Type B pancreatic cell (in vitro differentiated cells): ENCODE measurements at regions not wholly inside any gene's neighbourhood (a gene's known extent, or its start where the extent isn't known, plus 50 kb on each side); places are given as distances from the start of the nearest gene placed in this dataset.

Experiments used
- DNase-seq: peaks from one replicate; pipeline ENCODE4 v3.0.0; 2021; ENCODE audit warnings: mixed read lengths; ENCODE audit not compliant: unreplicated experiment; ENCODE audit errors: extremely low spot score
- H3K27ac Mint-ChIP-seq: 2 replicates; pipeline ENCODE4 v1.8.0; 2021; ENCODE audit warnings: mild to moderate bottlenecking, mixed read lengths
- H3K27me3 Mint-ChIP-seq: 2 replicates; pipeline ENCODE4 v1.8.0; 2021; ENCODE audit warnings: mixed read lengths
- H3K36me3 Mint-ChIP-seq: 2 replicates; pipeline ENCODE4 v1.8.0; 2021; ENCODE audit warnings: mixed read lengths
- H3K4me1 Mint-ChIP-seq: one replicate; pipeline ENCODE4 v1.8.0; 2021; ENCODE audit warnings: mixed read lengths; ENCODE audit not compliant: unreplicated experiment
- H3K4me3 Mint-ChIP-seq: 2 replicates; pipeline ENCODE4 v1.8.0; 2021; ENCODE audit warnings: mild to moderate bottlenecking, mixed read lengths
- H3K9me3 Mint-ChIP-seq: 2 replicates; pipeline ENCODE4 v1.8.0; 2021; ENCODE audit warnings: mixed read lengths
- TF ChIP-seq, protein P1 (sequence below): fragments of 200-600 bp; sonication (generic); conservative IDR thresholded peaks from 2 replicates; pipeline ENCODE4 v1.5.0; 2021; ENCODE audit warnings: antibody characterized with exemption, mild to moderate bottlenecking

DNA sequence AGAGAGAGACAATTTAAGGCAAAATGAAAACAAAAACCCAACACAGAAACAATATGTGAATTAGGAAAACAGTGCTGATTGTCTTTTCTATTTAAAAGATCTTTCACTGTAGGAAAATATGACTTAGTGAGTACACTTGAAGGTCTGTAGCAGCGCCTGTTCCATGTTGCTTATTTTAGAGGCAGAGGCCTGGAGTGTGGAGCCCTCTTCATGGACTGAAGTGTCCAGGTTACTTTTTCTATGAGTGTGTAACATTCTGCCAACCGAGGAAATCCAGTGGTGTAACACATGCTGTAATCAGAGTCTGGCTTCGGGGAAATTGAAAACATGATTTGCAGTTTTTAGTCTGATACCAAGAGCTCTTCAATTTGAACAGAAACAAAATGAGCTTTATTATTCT lies 64.0 kb upstream of the GPRIN3 start:
- H3K27ac Mint-ChIP-seq, result no peak overlapping the region
- no peaks in the 10 kb centered on the region for H3K36me3 Mint-ChIP-seq
- no peak for DNase-seq
- H3K4me3 Mint-ChIP-seq, result no peak overlapping the region
- no peaks in the 10 kb centered on the region for H3K27me3 Mint-ChIP-seq
- TF ChIP-seq, protein P1, sequence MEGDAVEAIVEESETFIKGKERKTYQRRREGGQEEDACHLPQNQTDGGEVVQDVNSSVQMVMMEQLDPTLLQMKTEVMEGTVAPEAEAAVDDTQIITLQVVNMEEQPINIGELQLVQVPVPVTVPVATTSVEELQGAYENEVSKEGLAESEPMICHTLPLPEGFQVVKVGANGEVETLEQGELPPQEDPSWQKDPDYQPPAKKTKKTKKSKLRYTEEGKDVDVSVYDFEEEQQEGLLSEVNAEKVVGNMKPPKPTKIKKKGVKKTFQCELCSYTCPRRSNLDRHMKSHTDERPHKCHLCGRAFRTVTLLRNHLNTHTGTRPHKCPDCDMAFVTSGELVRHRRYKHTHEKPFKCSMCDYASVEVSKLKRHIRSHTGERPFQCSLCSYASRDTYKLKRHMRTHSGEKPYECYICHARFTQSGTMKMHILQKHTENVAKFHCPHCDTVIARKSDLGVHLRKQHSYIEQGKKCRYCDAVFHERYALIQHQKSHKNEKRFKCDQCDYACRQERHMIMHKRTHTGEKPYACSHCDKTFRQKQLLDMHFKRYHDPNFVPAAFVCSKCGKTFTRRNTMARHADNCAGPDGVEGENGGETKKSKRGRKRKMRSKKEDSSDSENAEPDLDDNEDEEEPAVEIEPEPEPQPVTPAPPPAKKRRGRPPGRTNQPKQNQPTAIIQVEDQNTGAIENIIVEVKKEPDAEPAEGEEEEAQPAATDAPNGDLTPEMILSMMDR, result no peak
- peaks cover 4% of the 10 kb centered on the region for H3K9me3 Mint-ChIP-seq
- no peaks in the 10 kb centered on the region for H3K4me1 Mint-ChIP-seq

DNA sequence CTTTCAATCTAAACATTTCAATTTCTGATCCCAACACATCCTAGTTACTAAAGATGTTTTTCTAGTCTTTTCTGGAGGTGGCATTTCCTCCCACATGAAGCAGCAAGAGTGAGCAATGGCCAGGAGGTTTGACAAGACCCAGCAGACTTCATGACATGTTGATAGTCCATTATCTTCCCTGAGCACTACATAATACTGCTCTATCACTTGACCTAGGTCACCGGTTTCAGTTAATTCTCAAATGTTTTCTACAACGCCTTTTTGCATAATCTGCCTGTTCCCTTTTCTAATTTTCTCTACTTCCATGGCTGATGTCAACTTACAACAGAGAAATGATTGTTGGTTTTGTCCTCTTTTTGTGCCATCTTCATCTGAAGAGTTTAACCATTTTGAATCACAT lies 62.0 kb upstream of the GPRIN3 start:
- TF ChIP-seq, protein P1, result no peak
- no peak overlapping the region for H3K27ac Mint-ChIP-seq
- no peaks in the 10 kb centered on the region for H3K36me3 Mint-ChIP-seq
- H3K9me3 Mint-ChIP-seq, result peaks cover 9% of the 10 kb centered on the region
- H3K4me3 Mint-ChIP-seq, result no peak overlapping the region
- no peak for DNase-seq
- no peaks in the 10 kb centered on the region for H3K4me1 Mint-ChIP-seq
- no peaks in the 10 kb centered on the region for H3K27me3 Mint-ChIP-seq

DNA sequence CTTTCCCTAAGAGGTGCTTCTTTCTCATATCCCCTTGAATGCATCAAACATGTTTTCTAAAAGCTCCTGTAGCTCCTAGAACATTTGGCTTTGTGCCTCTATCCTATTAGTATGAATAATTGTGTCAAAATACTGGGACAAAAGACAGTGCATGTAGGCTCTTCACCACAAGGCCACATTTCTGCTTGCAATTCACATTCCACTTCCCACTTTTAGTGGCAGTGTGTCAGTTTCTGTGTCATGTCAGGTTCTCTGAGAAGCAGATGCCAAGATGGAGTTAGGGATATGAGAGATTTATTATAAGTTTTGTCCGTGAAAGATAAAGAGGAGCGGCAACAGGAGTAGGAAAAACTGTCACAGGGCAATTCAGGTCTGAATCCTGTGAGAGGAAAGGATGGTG lies 61.3 kb upstream of the GPRIN3 start:
- Mint-ChIP-seq H3K27ac (no peak overlapping the region), H3K4me1 (no peaks in the 10 kb centered on the region), H3K27me3 (no peaks in the 10 kb centered on the region), H3K4me3 (no peak overlapping the region), H3K9me3 (peaks cover 9% of the 10 kb centered on the region), H3K36me3 (no peaks in the 10 kb centered on the region)
- DNase-seq, result no peak
- TF ChIP-seq, protein P1, result no peak

DNA sequence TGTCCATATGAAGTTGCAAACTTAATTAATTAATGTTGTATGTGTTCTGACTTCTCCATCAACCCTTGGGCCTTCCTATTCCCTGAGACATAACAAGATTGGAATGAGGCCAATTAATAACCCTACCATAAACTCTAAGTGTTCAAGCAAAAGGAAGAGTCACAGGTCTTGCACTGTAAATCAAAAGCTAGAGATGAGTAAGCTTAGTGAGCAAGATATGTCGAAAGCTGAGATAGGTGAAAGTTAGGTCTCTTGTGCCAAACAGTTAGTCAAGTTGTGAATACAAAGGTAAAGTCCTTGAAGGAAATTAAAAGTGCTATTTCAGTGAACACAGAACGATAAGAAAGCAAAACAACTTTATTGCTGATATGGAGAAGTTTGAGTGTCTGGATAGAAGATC lies 58.2 kb upstream of the GPRIN3 start:
- Mint-ChIP-seq H3K36me3 (no peaks in the 10 kb centered on the region), H3K27me3 (no peaks in the 10 kb centered on the region), H3K4me1 (no peaks in the 10 kb centered on the region), H3K4me3 (no peak overlapping the region), H3K27ac (no peak overlapping the region), H3K9me3 (peaks cover 9% of the 10 kb centered on the region)
- no peak for DNase-seq
- TF ChIP-seq, protein P1, result no peak

DNA sequence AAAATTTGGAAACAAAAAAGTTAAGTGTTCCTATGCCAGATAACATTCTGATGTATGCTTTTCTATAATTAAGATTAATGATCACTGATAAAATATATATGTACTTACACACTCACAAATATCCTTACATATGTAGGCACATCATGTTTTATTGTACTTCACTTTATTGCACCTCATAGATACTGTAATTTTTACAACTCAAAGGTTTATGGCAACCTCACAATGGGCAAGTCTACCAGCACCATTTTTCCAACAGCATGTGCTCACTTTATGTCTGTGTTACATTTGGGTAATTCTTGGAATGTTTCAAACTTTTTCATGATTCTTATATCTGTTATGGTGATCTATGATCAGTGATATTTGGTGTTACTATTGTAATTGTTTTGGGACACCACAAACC lies 57.8 kb upstream of the GPRIN3 start:
- no peak overlapping the region for H3K27ac Mint-ChIP-seq
- TF ChIP-seq, protein P1, result no peak
- H3K4me1 Mint-ChIP-seq, result peaks cover under 1% of the 10 kb centered on the region

DNA sequence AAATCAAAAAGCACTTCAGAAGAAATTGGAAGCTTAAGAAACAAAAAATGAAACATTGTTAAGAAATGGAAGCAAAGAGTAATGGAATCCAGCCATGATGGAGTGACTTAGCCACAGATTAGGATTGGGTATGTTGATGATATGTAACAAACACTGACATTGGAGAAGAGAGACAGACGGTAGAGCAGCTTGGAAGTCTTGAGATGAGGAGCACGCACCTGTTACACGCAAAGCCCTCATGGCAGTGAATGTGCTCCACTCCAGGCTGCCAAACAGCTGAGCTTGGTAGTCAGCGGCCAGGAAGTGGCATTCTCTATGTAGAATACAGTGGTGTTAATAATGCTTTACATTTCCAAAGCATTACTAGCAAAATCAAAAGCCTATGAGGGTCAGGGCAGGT lies 56.9 kb upstream of the GPRIN3 start:
- TF ChIP-seq, protein P1, result no peak
- H3K27ac Mint-ChIP-seq, result no peak overlapping the region
- H3K36me3 Mint-ChIP-seq, result no peaks in the 10 kb centered on the region
- DNase-seq, result no peak
- H3K4me1 Mint-ChIP-seq, result peaks cover 9% of the 10 kb centered on the region
- no peaks in the 10 kb centered on the region for H3K27me3 Mint-ChIP-seq
- H3K9me3 Mint-ChIP-seq, result peaks cover 9% of the 10 kb centered on the region
- H3K4me3 Mint-ChIP-seq, result no peak overlapping the region

More for the DNA sequence above, 57.8 kb upstream of the GPRIN3 start:
- no peak overlapping the region for H3K4me3 Mint-ChIP-seq
- DNase-seq, result no peak
- H3K36me3 Mint-ChIP-seq, result no peaks in the 10 kb centered on the region
- H3K27me3 Mint-ChIP-seq, result no peaks in the 10 kb centered on the region
- peaks cover 9% of the 10 kb centered on the region for H3K9me3 Mint-ChIP-seq
